SK-N-SH (cell line): ENCODE measurements at regions not wholly inside any gene's neighbourhood (a gene's known extent, or its start where the extent isn't known, plus 50 kb on each side); places are given as distances from the start of the nearest gene placed in this dataset.

Source experiments
- CHD2 ChIP-seq: fragments of 150-350 bp; IDR thresholded peaks from 2 replicates; pipeline ENCODE4 v1.6.1; 2018; ENCODE audit warnings: low read length; ENCODE audit not compliant: partially characterized antibody
- ELF1 ChIP-seq: IDR thresholded peaks from 2 replicates; pipeline ENCODE4 v1.4.0; 2012
- EP300 ChIP-seq, 2 experiments: IDR thresholded peaks; 2 replicates each; pipeline versions ENCODE4 v1.4.0 to v1.6.1; 2012; ENCODE audit warnings: borderline replicate concordance in 1 of 2, low read depth in 1 of 2, low read length in 1 of 2
- EZH2phosphoT487 ChIP-seq: fragments of 200-600 bp; sonication (generic); IDR thresholded peaks from 2 replicates; pipeline ENCODE4 v1.6.1; 2017; ENCODE audit warnings: low read depth, mixed run types, mild to moderate bottlenecking, antibody characterized with exemption, moderate library complexity, borderline replicate concordance
- GABPA ChIP-seq: IDR thresholded peaks from 2 replicates; pipeline ENCODE4 v1.4.0; 2012; ENCODE audit warnings: low read depth, mild to moderate bottlenecking
- POLR2AphosphoS5 ChIP-seq: IDR thresholded peaks from 2 replicates; pipeline ENCODE4 v1.6.1; 2012; ENCODE audit warnings: low read depth, low read length
- RCOR1 ChIP-seq: fragments of 150-350 bp; IDR thresholded peaks from 2 replicates; pipeline ENCODE4 v1.6.1; 2017; ENCODE audit warnings: antibody characterized with exemption, low read length
- TAF1 ChIP-seq: IDR thresholded peaks from 2 replicates; pipeline ENCODE4 v1.6.1; 2012; ENCODE audit warnings: low read depth, mild to moderate bottlenecking, low read length, moderate library complexity, borderline replicate concordance
- YY1 ChIP-seq: IDR thresholded peaks from 2 replicates; pipeline ENCODE4 v1.4.0; 2012; ENCODE audit warnings: low read depth, mild to moderate bottlenecking
- TF ChIP-seq, protein P1 (sequence below): fragments of 200-600 bp; sonication (generic); IDR thresholded peaks from 2 replicates; pipeline ENCODE4 v1.6.1; 2017; ENCODE audit warnings: antibody characterized with exemption, mild to moderate bottlenecking, moderate library complexity
- TF ChIP-seq, protein P2 (sequence below): IDR thresholded peaks from 2 replicates; pipeline ENCODE4 v1.6.1; 2012; ENCODE audit warnings: mild to moderate bottlenecking, low read depth, low read length, moderate library complexity
- TF ChIP-seq, protein P3 (sequence below): IDR thresholded peaks from 2 replicates; pipeline ENCODE4 v1.4.0; 2012; ENCODE audit warnings: low read depth, borderline replicate concordance
- TF ChIP-seq, protein P4 (sequence below): IDR thresholded peaks from 2 replicates; pipeline ENCODE4; 2012

DNA sequence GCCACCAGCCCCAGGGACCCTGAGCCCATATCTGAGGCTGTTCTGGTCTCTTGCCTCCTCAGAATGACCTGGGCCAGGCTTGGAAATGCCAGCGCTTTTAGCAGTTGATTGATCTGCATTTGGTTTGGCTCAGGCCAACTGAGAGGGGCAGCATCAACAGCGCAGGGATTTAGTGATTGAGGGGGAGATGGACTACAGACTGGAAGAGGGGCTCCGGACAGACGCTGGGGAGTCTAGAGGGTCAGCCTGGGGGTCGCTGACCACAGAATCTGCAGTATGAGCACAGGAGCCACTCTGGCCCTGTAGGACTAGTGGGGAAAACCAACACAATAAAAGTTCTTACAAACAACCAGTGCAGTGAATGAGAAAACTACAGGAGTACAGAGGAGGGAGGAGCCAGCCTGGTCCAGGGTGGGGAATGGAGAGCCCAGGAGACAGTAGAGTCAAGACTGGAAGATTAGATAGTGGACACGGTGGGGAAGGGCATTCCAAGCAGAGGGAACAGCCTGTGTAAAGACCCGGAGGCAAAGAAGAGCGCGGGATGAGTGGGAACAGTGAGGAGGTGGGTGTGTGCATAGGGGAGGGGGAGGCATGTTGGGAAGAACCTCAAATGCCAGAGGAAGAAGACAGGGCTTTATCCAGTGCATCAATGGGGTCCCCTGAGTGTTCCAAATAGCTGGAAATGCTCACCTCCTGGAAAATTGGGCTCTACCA is 128.9 kb downstream of the MRM1 start:
- TF ChIP-seq, protein P1, sequence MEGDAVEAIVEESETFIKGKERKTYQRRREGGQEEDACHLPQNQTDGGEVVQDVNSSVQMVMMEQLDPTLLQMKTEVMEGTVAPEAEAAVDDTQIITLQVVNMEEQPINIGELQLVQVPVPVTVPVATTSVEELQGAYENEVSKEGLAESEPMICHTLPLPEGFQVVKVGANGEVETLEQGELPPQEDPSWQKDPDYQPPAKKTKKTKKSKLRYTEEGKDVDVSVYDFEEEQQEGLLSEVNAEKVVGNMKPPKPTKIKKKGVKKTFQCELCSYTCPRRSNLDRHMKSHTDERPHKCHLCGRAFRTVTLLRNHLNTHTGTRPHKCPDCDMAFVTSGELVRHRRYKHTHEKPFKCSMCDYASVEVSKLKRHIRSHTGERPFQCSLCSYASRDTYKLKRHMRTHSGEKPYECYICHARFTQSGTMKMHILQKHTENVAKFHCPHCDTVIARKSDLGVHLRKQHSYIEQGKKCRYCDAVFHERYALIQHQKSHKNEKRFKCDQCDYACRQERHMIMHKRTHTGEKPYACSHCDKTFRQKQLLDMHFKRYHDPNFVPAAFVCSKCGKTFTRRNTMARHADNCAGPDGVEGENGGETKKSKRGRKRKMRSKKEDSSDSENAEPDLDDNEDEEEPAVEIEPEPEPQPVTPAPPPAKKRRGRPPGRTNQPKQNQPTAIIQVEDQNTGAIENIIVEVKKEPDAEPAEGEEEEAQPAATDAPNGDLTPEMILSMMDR: no peak
- no peak for TF ChIP-seq EP300 (IDR thresholded peaks at IDR 0.05; ENCODE audit: borderline replicate concordance in 1 of 2, low read depth in 1 of 2, low read length in 1 of 2)
- no peak for TF ChIP-seq TAF1
- TF ChIP-seq, protein P2, sequence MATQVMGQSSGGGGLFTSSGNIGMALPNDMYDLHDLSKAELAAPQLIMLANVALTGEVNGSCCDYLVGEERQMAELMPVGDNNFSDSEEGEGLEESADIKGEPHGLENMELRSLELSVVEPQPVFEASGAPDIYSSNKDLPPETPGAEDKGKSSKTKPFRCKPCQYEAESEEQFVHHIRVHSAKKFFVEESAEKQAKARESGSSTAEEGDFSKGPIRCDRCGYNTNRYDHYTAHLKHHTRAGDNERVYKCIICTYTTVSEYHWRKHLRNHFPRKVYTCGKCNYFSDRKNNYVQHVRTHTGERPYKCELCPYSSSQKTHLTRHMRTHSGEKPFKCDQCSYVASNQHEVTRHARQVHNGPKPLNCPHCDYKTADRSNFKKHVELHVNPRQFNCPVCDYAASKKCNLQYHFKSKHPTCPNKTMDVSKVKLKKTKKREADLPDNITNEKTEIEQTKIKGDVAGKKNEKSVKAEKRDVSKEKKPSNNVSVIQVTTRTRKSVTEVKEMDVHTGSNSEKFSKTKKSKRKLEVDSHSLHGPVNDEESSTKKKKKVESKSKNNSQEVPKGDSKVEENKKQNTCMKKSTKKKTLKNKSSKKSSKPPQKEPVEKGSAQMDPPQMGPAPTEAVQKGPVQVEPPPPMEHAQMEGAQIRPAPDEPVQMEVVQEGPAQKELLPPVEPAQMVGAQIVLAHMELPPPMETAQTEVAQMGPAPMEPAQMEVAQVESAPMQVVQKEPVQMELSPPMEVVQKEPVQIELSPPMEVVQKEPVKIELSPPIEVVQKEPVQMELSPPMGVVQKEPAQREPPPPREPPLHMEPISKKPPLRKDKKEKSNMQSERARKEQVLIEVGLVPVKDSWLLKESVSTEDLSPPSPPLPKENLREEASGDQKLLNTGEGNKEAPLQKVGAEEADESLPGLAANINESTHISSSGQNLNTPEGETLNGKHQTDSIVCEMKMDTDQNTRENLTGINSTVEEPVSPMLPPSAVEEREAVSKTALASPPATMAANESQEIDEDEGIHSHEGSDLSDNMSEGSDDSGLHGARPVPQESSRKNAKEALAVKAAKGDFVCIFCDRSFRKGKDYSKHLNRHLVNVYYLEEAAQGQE: no peak
- TF ChIP-seq, protein P3, sequence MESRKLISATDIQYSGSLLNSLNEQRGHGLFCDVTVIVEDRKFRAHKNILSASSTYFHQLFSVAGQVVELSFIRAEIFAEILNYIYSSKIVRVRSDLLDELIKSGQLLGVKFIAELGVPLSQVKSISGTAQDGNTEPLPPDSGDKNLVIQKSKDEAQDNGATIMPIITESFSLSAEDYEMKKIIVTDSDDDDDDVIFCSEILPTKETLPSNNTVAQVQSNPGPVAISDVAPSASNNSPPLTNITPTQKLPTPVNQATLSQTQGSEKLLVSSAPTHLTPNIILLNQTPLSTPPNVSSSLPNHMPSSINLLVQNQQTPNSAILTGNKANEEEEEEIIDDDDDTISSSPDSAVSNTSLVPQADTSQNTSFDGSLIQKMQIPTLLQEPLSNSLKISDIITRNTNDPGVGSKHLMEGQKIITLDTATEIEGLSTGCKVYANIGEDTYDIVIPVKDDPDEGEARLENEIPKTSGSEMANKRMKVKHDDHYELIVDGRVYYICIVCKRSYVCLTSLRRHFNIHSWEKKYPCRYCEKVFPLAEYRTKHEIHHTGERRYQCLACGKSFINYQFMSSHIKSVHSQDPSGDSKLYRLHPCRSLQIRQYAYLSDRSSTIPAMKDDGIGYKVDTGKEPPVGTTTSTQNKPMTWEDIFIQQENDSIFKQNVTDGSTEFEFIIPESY: no peak
- no peak for TF ChIP-seq RCOR1
- TF ChIP-seq, protein P4, sequence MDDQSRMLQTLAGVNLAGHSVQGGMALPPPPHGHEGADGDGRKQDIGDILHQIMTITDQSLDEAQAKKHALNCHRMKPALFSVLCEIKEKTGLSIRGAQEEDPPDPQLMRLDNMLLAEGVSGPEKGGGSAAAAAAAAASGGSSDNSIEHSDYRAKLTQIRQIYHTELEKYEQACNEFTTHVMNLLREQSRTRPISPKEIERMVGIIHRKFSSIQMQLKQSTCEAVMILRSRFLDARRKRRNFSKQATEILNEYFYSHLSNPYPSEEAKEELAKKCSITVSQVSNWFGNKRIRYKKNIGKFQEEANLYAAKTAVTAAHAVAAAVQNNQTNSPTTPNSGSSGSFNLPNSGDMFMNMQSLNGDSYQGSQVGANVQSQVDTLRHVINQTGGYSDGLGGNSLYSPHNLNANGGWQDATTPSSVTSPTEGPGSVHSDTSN: no peak
- TF ChIP-seq YY1: no peak
- no peak for TF ChIP-seq ELF1
- TF ChIP-seq EZH2phosphoT487: no peak
- no peak for TF ChIP-seq CHD2
- no peak for TF ChIP-seq POLR2AphosphoS5
- TF ChIP-seq GABPA: no peak
